ENCODE measurements at regions not wholly inside any gene's neighbourhood (a gene's known extent, or its start where the extent isn't known, plus 50 kb on each side); places are given as distances from the start of the nearest gene placed in this dataset.

DNA sequence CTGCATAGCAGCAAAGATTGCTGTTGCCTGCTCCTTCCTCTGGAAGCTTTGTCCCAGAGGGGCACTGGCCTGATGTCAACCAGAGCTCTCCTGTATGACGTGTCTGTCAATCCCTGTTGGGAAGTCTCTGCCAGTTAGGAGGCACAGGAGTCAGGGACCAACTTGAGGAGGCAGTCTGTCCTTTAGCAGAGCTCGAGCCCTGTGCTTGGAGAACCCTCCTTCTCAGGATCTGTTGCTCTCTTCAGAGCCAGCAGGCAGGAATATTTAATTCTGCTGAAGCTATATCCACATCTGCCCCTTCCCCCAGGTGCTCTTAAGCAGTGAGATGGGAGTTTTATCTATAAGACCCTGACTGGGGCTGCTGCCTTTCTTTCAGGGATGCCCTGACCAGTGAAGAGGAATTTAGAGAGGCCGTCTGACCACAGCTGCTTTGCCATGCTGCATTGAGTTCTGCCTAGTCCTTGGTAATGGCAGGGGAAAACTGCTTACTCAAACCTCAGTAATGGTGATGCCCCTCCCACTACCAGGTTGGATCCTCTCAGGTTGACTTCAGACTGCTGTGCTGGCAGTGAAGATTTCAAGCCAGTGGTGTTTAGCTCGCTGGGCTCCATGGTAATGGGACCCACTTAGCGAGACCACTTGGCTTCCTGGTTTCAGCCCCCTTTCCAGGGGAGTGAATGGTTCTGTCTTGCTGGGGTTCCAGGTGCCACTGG is 218.6 kb upstream of the SLC38A2 start (continued):
- TF ChIP-seq SRF (IDR thresholded peaks at IDR 0.05; ENCODE audit: low read depth, low read length) (no peak), SIRT6 (IDR thresholded peaks at IDR 0.05; ENCODE audit: low read length) (no peak), CBX8 (IDR thresholded peaks at IDR 0.05; ENCODE audit: borderline replicate concordance, low read depth, low read length) (no peak), SAP30 (IDR thresholded peaks at IDR 0.05; ENCODE audit: insufficient read depth, insufficient replicate concordance, low read length) (no peak), CREB1 (IDR thresholded peaks at IDR 0.05) (no peak), RFX5 (IDR thresholded peaks at IDR 0.05; ENCODE audit: borderline replicate concordance, low read depth, low read length) (no peak)
- TF ChIP-seq, protein P1, sequence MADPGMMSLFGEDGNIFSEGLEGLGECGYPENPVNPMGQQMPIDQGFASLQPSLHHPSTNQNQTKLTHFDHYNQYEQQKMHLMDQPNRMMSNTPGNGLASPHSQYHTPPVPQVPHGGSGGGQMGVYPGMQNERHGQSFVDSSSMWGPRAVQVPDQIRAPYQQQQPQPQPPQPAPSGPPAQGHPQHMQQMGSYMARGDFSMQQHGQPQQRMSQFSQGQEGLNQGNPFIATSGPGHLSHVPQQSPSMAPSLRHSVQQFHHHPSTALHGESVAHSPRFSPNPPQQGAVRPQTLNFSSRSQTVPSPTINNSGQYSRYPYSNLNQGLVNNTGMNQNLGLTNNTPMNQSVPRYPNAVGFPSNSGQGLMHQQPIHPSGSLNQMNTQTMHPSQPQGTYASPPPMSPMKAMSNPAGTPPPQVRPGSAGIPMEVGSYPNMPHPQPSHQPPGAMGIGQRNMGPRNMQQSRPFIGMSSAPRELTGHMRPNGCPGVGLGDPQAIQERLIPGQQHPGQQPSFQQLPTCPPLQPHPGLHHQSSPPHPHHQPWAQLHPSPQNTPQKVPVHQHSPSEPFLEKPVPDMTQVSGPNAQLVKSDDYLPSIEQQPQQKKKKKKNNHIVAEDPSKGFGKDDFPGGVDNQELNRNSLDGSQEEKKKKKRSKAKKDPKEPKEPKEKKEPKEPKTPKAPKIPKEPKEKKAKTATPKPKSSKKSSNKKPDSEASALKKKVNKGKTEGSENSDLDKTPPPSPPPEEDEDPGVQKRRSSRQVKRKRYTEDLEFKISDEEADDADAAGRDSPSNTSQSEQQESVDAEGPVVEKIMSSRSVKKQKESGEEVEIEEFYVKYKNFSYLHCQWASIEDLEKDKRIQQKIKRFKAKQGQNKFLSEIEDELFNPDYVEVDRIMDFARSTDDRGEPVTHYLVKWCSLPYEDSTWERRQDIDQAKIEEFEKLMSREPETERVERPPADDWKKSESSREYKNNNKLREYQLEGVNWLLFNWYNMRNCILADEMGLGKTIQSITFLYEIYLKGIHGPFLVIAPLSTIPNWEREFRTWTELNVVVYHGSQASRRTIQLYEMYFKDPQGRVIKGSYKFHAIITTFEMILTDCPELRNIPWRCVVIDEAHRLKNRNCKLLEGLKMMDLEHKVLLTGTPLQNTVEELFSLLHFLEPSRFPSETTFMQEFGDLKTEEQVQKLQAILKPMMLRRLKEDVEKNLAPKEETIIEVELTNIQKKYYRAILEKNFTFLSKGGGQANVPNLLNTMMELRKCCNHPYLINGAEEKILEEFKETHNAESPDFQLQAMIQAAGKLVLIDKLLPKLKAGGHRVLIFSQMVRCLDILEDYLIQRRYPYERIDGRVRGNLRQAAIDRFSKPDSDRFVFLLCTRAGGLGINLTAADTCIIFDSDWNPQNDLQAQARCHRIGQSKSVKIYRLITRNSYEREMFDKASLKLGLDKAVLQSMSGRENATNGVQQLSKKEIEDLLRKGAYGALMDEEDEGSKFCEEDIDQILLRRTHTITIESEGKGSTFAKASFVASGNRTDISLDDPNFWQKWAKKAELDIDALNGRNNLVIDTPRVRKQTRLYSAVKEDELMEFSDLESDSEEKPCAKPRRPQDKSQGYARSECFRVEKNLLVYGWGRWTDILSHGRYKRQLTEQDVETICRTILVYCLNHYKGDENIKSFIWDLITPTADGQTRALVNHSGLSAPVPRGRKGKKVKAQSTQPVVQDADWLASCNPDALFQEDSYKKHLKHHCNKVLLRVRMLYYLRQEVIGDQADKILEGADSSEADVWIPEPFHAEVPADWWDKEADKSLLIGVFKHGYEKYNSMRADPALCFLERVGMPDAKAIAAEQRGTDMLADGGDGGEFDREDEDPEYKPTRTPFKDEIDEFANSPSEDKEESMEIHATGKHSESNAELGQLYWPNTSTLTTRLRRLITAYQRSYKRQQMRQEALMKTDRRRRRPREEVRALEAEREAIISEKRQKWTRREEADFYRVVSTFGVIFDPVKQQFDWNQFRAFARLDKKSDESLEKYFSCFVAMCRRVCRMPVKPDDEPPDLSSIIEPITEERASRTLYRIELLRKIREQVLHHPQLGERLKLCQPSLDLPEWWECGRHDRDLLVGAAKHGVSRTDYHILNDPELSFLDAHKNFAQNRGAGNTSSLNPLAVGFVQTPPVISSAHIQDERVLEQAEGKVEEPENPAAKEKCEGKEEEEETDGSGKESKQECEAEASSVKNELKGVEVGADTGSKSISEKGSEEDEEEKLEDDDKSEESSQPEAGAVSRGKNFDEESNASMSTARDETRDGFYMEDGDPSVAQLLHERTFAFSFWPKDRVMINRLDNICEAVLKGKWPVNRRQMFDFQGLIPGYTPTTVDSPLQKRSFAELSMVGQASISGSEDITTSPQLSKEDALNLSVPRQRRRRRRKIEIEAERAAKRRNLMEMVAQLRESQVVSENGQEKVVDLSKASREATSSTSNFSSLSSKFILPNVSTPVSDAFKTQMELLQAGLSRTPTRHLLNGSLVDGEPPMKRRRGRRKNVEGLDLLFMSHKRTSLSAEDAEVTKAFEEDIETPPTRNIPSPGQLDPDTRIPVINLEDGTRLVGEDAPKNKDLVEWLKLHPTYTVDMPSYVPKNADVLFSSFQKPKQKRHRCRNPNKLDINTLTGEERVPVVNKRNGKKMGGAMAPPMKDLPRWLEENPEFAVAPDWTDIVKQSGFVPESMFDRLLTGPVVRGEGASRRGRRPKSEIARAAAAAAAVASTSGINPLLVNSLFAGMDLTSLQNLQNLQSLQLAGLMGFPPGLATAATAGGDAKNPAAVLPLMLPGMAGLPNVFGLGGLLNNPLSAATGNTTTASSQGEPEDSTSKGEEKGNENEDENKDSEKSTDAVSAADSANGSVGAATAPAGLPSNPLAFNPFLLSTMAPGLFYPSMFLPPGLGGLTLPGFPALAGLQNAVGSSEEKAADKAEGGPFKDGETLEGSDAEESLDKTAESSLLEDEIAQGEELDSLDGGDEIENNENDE (IDR thresholded peaks at IDR 0.05; ENCODE audit: insufficient replicate concordance, low read length): no peak
